Uterus (tissue), 2 donors: ENCODE measurements at regions not wholly inside any gene's neighbourhood (a gene's known extent, or its start where the extent isn't known, plus 50 kb on each side); places are given as distances from the start of the nearest gene placed in this dataset.

Experiments used
- CTCF ChIP-seq, 4 experiments: fragments of 200-600 bp in 2 of 4; fragments of 450-650 bp in 2 of 4; sonication (generic) in 2 of 4; IDR thresholded peaks; one replicate each; pipeline ENCODE4 v1.5.1; 2016 to 2019; ENCODE audit warnings: antibody characterized with exemption in 4 of 4, mild to moderate bottlenecking in 2 of 4, moderate library complexity in 1 of 4
- POLR2A ChIP-seq, 2 donors: fragments of 450-650 bp; IDR thresholded peaks; one replicate each; pipeline ENCODE4 v1.6.1; 2016; ENCODE audit warnings: antibody characterized with exemption in 2 of 2, mild to moderate bottlenecking in 1 of 2, moderate library complexity in 1 of 2

GRCh38 chr10:29713450-29713849, 78.7 kb upstream of the SVIL start:
- TF ChIP-seq CTCF (IDR thresholded peaks at IDR 0.05) (no peak), POLR2A (IDR thresholded peaks at IDR 0.05) (no peak)
